Amygdala (tissue), 56 donors: ENCODE measurements at regions not wholly inside any gene's neighbourhood (a gene's known extent, or its start where the extent isn't known, plus 50 kb on each side); places are given as distances from the start of the nearest gene placed in this dataset.

Experiments used
- DNase-seq, 56 donors: peaks; one replicate each; lab custom pipeline; 2025; lab: John Stamatoyannopoulos, UW

DNA sequence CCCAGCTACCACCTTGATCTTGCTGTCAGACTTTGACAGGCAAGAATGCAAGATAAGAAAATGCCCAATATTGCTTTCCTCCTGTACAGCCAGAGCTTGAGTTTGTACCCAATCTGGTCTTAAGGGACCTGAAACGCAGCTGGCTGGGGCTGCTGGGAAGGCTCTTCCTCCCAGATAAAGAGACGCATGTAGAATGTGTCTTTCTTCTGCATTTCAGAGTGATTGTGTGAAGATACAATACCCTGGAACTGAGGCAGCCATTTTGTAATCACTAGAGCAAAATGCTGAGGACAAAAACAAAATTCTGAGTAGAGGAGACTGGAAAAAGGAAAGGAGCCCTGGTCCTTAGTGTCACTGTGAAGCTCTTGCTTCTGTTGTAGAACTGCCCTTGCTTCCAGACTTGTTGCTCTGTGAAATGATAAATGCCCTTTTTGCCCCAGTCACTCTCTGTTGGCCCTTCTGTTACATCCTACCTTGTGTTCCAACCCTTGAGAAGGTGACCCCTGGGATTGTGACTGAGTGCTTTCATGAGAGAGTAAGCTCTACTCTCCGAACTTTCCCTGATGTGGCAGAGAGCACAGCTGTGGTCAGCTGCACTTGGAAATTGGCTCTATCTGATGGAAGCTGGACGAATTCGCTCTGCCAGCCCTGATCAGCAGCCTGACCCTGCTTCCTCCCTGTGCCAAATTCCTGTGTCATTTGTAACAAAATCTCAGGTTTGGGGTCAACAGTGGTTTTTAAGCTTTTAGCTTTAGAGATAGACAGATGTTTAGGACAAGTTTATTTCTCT is 137.4 kb upstream of the RBMS1 start:
- DNase-seq = peak in 2 of 56 donors; percentile 2 to 6

DNA sequence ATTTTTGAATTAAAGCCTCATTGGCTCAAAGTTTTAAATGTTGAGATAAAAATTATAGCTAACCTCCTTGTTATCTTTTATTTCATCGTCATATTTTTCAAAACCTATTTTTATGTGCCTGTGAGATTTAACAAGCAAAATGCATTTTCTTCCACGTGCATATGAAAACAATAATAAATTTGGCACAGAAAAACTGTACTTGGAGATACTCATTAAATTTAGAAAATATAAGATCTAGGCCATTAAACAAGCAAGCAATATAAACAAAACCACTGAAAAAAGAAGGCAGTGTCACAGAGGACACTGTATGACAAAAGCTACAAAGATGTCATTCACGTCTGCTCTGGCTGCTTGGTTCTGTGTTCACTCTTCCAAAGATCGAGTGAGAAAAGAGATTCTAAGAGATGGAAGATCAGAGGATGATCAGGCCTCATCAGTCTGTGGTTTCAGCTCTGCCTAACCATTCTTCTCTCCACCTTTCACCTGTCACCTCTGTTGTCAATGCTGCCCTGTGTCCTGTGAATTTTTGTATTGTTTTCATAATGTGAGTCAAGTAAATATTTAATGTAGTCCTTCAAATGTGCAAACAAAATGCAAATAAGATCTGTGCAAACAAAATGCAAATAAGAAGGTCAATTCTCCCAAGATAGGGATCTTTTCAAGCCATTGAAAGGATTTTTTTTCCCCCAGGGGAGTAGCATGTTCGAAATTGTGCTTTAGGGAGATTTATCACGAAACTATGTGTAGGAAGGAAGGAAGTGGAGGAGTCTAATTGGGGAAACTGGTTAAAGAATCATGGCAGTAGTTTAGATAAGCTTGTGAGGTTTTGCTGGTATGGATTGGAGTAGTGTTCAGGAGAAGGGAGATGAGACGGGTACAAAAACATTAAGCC is 138.7 kb upstream of the RBMS1 start:
- DNase-seq = no peak

DNA sequence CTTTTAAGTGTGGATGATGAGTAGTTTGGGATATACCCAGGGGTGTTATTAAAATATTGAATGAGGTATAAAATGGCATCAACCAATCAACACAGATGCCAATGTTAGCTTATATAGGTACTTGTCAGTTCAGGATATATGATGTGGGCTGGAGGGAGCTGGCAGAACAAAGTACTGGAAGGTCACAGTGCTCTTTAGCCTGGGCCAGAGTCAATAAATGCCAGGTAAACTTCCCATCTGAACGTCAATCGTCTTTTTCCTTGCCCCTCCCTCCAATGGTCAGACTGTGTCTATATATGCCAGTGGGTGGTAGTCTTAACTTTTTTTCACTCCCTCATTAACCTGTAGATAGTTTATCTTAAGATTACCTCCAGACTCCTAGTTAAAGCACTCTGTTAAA is 140.8 kb upstream of the RBMS1 start:
- DNase-seq = no peak

- no peak for DNase-seq
Measured at GRCh38 chr2:160635488-160635887, 141.9 kb upstream of the RBMS1 start.

- no peak for DNase-seq
Measured at GRCh38 chr2:160639472-160639871, 145.9 kb upstream of the RBMS1 start.

- no peak for DNase-seq
Measured at GRCh38 chr2:160646684-160647444, 153.3 kb upstream of the RBMS1 start.

GRCh38 chr2:160647967-160648685 is 154.5 kb upstream of the RBMS1 start:
- no peak for DNase-seq

DNA sequence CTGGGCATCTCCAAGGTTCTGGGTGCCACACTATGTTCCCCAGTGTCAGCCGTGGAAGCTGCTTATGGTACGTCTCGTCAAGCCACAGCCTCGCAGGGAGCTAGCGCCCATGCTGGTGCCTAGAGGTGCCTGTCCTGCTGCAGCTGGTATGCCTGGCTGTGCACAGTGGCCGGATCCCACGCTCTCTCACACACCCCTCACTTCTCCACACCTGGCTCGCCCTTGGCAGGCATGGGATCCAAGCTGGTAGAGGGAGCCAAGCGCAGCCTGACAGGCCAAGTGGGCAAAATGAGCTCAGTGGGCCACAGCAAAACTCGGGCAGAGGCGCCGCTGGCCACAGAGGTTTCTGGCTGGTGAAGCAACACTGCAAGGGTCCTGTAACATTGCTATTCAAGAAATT is 156.1 kb upstream of the RBMS1 start:
- DNase-seq = no peak

- DNase-seq = no peak
Measured at GRCh38 chr2:160650196-160651118, 156.8 kb upstream of the RBMS1 start.

GRCh38 chr2:160651416-160652200 is 158.0 kb upstream of the RBMS1 start:
- DNase-seq = peak in 15 of 56 donors; percentile 9 to 50 (median 18)

DNA sequence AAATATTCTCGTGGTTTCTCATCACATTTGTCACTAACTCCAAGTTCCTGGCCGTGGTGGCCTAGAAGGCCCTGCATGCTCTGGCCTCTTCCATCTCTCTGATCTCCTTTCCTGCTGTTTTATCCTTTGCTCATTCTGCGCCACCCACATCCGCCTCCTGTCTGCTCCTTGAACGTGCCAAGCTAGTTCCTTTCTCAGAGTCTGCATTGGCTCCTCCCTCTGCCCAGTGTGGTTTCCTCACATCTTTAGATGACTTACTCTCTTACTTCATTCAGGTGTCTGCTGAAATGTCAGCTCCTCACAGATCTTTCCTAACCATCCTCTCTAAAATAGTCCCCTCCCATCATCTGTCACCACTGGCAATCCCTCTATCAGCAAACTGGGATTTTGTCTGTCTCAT is 158.6 kb upstream of the RBMS1 start:
- DNase-seq = no peak

GRCh38 chr2:160657196-160657595 is 163.6 kb upstream of the RBMS1 start:
- no peak for DNase-seq

GRCh38 chr2:160658851-160659250 is 165.2 kb upstream of the RBMS1 start:
- no peak for DNase-seq

DNA sequence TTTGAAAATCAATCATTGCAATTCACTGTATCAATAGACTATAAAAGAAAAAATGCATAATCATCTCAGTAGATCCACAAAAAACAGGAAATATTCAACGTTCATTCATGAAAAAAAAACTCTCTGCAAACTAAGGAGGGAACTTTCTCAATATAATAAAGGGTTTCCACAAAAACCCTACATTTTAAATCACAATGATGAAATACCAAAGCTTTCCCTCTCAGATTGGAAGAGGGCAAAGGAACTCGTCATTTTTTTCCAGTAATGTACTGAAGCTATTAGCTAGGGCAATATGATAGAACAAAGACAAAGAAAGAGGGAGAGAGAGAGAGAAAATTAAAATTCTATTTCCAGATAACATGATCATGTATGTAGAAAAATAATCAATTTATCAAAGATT is 167.1 kb upstream of the RBMS1 start:
- no peak for DNase-seq

GRCh38 chr2:160664603-160665140 is 171.1 kb upstream of the RBMS1 start:
- no peak for DNase-seq

DNA sequence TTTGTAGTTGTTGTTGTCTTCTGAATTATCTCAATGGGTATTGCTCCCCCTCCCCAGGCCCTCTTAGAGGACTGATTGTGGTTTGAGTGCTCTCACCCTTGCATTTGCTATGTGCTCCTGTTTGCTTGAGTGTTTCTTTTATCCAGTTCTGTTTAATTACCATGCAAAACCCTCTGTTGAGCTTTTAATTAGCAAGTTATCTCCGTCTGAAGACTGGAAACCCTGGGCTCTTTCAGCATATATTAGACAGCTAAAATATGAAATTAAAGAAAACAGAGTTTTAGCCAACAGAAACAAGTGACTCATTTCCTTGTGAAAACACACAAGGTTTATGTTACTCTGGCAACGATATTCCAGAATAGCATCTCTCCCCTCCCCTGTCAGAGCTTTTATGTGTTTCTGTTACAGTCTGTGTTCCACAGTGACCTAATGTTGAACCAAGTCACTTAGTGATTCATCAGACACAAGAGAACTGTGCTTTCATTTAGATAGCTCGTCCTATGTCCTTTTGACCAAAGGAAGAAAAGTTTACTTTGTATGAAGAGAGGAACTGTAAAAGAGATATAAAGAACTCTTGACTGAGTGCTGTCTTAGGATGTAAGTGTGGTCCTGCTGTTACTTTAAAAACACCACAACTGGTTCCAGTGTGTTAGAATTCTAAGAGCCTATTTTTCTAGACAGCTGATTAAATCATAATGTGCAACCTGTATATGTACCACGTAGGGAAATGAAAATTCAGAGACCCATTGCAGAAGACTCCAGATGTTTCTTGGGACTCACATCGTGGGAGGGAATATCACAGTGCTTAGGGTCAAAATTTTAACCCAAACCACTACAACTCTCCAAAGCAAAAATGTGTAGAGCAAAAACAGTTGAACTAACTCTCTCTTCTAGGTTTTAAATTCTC is 172.8 kb upstream of the RBMS1 start:
- DNase-seq = no peak

- DNase-seq = no peak
Measured at GRCh38 chr2:160667811-160668210, 174.2 kb upstream of the RBMS1 start.
